Activated CD8-positive, alpha-beta T cell treated with anti-CD3 and anti-CD28 coated beads for 36 hours (primary cell): ENCODE measurements at regions not wholly inside any gene's neighbourhood (a gene's known extent, or its start where the extent isn't known, plus 50 kb on each side); places are given as distances from the start of the nearest gene placed in this dataset.

Experiments
- ATAC-seq: fragments of 200-7000 bp; cut with Tn5 transposase; one replicate; pipeline ENCODE4 v1.10.0; 2021; ENCODE audit warnings: mild to moderate bottlenecking, moderate library complexity
- CTCF ChIA-PET: fragments of 350-600 bp; sonication (Branson Sonifier 250); formaldehyde crosslinking; loops from one replicate; lab custom pipeline; 2021; ENCODE audit warnings: antibody characterized with exemption; lab: Charles Lee
- POLR2A ChIA-PET: fragments of 350-600 bp; sonication (Branson Sonifier 250); formaldehyde crosslinking; loops from one replicate; lab custom pipeline; 2021; ENCODE audit warnings: antibody characterized with exemption; lab: Charles Lee
- DNase-seq: peaks from one replicate; pipeline ENCODE4 v3.0.0-alpha.2; 2020
- H3K27ac Mint-ChIP-seq: one replicate; pipeline ENCODE4 v1.8.0; 2021; ENCODE audit warnings: mild to moderate bottlenecking, mixed read lengths
- H3K27me3 Mint-ChIP-seq: one replicate; pipeline ENCODE4 v1.8.0; 2021; ENCODE audit warnings: mixed read lengths
- H3K36me3 Mint-ChIP-seq: one replicate; pipeline ENCODE4 v1.8.0; 2021; ENCODE audit warnings: low read depth, mixed read lengths
- H3K4me1 Mint-ChIP-seq: one replicate; pipeline ENCODE4 v1.8.0; 2021; ENCODE audit warnings: low read depth, mixed read lengths
- H3K4me3 Mint-ChIP-seq: one replicate; pipeline ENCODE4 v1.8.0; 2021; ENCODE audit warnings: mild to moderate bottlenecking, moderate library complexity, mixed read lengths
- H3K9me3 Mint-ChIP-seq: one replicate; pipeline ENCODE4 v1.8.0; 2021; ENCODE audit warnings: mixed read lengths
- CTCF ChIP-seq: fragments of 200-600 bp; IDR thresholded peaks from one replicate; pipeline ENCODE4 v1.8.0; 2022; ENCODE audit warnings: antibody characterized with exemption, mild to moderate bottlenecking
- intact Hi-C: fragments of 100-400 bp; cut with micrococcal nuclease; formaldehyde crosslinking; loops from one replicate; pipeline ENCODE4 v1.10.0; 2022

GRCh38 chr5:52543594-52543993, 244.1 kb upstream of the ITGA1 start:
- no peak overlapping the region for H3K4me3 Mint-ChIP-seq
- no peak overlapping the region for H3K27ac Mint-ChIP-seq
- POLR2A ChIA-PET, result no interaction called here
- H3K36me3 Mint-ChIP-seq, result no peaks in the 10 kb centered on the region
- DNase-seq (no peak), ATAC-seq (no peak)
- no peaks in the 10 kb centered on the region for H3K4me1 Mint-ChIP-seq
- no peaks in the 10 kb centered on the region for H3K9me3 Mint-ChIP-seq
- TF ChIP-seq CTCF, result no peak
- CTCF ChIA-PET, result no interaction called here
- peaks cover 2% of the 10 kb centered on the region for H3K27me3 Mint-ChIP-seq
- intact Hi-C loops, result no loop called here

- ATAC-seq (no peak), DNase-seq (no peak)
- Mint-ChIP-seq H3K4me1 (no peaks in the 10 kb centered on the region), H3K27me3 (peaks cover 2% of the 10 kb centered on the region), H3K9me3 (no peaks in the 10 kb centered on the region), H3K4me3 (no peak overlapping the region), H3K36me3 (no peaks in the 10 kb centered on the region), H3K27ac (no peak overlapping the region)
- ChIA-PET CTCF (no interaction called here), POLR2A (no interaction called here)
- no peak for TF ChIP-seq CTCF
- intact Hi-C loops, result no loop called here
These were observed 243.0 kb upstream of the ITGA1 start for GRCh38 chr5:52544738-52545137.

- Mint-ChIP-seq H3K4me3 (no peak overlapping the region), H3K9me3 (no peaks in the 10 kb centered on the region), H3K4me1 (no peaks in the 10 kb centered on the region), H3K27me3 (peaks cover 2% of the 10 kb centered on the region), H3K36me3 (no peaks in the 10 kb centered on the region), H3K27ac (no peak overlapping the region)
- ChIA-PET CTCF (no interaction called here), POLR2A (no interaction called here)
- intact Hi-C loops, result loop anchor here (2.0 kb wide), 1 partner anchor 39 kb away; no protein-coding TSS in a partner anchor
- no peak for ATAC-seq
- TF ChIP-seq CTCF, result no peak
- DNase-seq, result no peak
These were observed 233.4 kb upstream of the ITGA1 start for GRCh38 chr5:52554293-52554692.

- POLR2A ChIA-PET, result no interaction called here
These were observed 227.3 kb upstream of the ITGA1 start for GRCh38 chr5:52560366-52560765.

GRCh38 chr5:52562473-52562872, 225.2 kb upstream of the ITGA1 start:
- no peak for DNase-seq

More at GRCh38 chr5:52560366-52560765, 227.3 kb upstream of the ITGA1 start:
- CTCF ChIA-PET, result interaction anchor here (0.6 kb wide), 1 partner anchor 163 kb away, joined by 3 read pairs; no protein-coding TSS in a partner anchor
- no peak for ATAC-seq
- Mint-ChIP-seq H3K9me3 (no peaks in the 10 kb centered on the region), H3K4me3 (no peak overlapping the region), H3K4me1 (no peaks in the 10 kb centered on the region), H3K36me3 (no peaks in the 10 kb centered on the region), H3K27ac (no peak overlapping the region), H3K27me3 (peaks cover 4% of the 10 kb centered on the region)
- intact Hi-C loops, result no loop called here
- TF ChIP-seq CTCF, result no peak
- no peak for DNase-seq

More at GRCh38 chr5:52562473-52562872, 225.2 kb upstream of the ITGA1 start:
- Mint-ChIP-seq H3K4me1 (no peaks in the 10 kb centered on the region), H3K4me3 (no peak overlapping the region), H3K9me3 (no peaks in the 10 kb centered on the region), H3K27ac (no peak overlapping the region), H3K36me3 (no peaks in the 10 kb centered on the region), H3K27me3 (peaks cover 4% of the 10 kb centered on the region)
- TF ChIP-seq CTCF, result no peak
- ChIA-PET CTCF (no interaction called here), POLR2A (no interaction called here)
- no peak for ATAC-seq
- intact Hi-C loops, result no loop called here
